PFSK-1 (cell line): ENCODE measurements at regions not wholly inside any gene's neighbourhood (a gene's known extent, or its start where the extent isn't known, plus 50 kb on each side); places are given as distances from the start of the nearest gene placed in this dataset.

ENCODE experiments used
- FOXP2 ChIP-seq: optimal IDR thresholded peaks from 2 replicates; pipeline ENCODE3; 2011; ENCODE audit warnings: borderline replicate concordance, control low read depth, inconsistent platforms; ENCODE audit not compliant: insufficient read depth; ENCODE audit errors: extremely low read length, extremely low read depth
- POLR2AphosphoS5 ChIP-seq: IDR thresholded peaks from 2 replicates; pipeline ENCODE4 v1.6.1; 2012; ENCODE audit warnings: low read depth, mild to moderate bottlenecking, control low read depth, low read length, moderate library complexity
- SIN3A ChIP-seq: IDR thresholded peaks from 2 replicates; pipeline ENCODE4 v1.6.1; 2012; ENCODE audit warnings: mild to moderate bottlenecking, low read length, moderate library complexity, borderline replicate concordance; ENCODE audit not compliant: insufficient read depth
- TAF1 ChIP-seq: IDR thresholded peaks from 2 replicates; pipeline ENCODE4 v1.6.1; 2012; ENCODE audit warnings: low read length, control low read depth, borderline replicate concordance; ENCODE audit not compliant: insufficient read depth
- TF ChIP-seq, protein P1 (sequence below), 2 experiments: IDR thresholded peaks; 2 replicates each; pipeline versions ENCODE4 v1.6.1 to v1.8.0; 2011 to 2012; ENCODE audit warnings: low read depth in 2 of 2, low read length in 2 of 2, control low read depth in 1 of 2, inconsistent platforms in 1 of 2, mild to moderate bottlenecking in 1 of 2, moderate library complexity in 1 of 2; ENCODE audit not compliant: insufficient read depth in 1 of 2

GRCh38 chr15:85858586-85859375 is 64.1 kb upstream of the KLHL25 start:
- TF ChIP-seq, protein P1, sequence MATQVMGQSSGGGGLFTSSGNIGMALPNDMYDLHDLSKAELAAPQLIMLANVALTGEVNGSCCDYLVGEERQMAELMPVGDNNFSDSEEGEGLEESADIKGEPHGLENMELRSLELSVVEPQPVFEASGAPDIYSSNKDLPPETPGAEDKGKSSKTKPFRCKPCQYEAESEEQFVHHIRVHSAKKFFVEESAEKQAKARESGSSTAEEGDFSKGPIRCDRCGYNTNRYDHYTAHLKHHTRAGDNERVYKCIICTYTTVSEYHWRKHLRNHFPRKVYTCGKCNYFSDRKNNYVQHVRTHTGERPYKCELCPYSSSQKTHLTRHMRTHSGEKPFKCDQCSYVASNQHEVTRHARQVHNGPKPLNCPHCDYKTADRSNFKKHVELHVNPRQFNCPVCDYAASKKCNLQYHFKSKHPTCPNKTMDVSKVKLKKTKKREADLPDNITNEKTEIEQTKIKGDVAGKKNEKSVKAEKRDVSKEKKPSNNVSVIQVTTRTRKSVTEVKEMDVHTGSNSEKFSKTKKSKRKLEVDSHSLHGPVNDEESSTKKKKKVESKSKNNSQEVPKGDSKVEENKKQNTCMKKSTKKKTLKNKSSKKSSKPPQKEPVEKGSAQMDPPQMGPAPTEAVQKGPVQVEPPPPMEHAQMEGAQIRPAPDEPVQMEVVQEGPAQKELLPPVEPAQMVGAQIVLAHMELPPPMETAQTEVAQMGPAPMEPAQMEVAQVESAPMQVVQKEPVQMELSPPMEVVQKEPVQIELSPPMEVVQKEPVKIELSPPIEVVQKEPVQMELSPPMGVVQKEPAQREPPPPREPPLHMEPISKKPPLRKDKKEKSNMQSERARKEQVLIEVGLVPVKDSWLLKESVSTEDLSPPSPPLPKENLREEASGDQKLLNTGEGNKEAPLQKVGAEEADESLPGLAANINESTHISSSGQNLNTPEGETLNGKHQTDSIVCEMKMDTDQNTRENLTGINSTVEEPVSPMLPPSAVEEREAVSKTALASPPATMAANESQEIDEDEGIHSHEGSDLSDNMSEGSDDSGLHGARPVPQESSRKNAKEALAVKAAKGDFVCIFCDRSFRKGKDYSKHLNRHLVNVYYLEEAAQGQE (IDR thresholded peaks at IDR 0.05; ENCODE audit: insufficient read depth in 1 of 2, low read depth in 2 of 2, low read length in 2 of 2): no peak
- TF ChIP-seq TAF1 (no peak), SIN3A (no peak), POLR2AphosphoS5 (no peak), FOXP2 (no peak)

DNA sequence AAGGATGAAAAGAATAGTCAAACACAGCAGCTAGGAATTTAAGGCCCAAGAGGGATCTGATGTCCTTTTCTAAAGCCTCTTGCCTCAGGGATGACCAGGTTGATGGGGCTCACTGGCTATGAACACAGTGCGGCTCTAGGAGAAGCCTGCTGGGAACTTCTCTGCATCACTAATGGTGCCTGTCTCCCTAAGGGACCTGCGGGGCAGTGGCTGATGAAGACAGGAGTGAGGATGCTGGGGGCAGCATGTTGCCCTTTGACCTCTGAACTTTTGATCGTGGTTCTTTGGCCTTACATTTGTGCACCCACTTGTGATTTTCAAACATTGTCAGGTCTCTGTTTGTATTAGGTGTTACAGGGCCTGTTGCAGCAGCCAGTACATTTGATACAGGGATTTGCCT is 64.9 kb upstream of the KLHL25 start:
- TF ChIP-seq SIN3A (no peak), TAF1 (no peak), POLR2AphosphoS5 (no peak), FOXP2 (no peak)
- TF ChIP-seq, protein P1 (IDR thresholded peaks at IDR 0.05; ENCODE audit: insufficient read depth in 1 of 2, low read depth in 2 of 2, low read length in 2 of 2): no peak

GRCh38 chr15:85860394-85861161 is 65.9 kb upstream of the KLHL25 start:
- TF ChIP-seq TAF1 (no peak), SIN3A (no peak), FOXP2 (no peak), POLR2AphosphoS5 (no peak)
- TF ChIP-seq, protein P1 (IDR thresholded peaks at IDR 0.05; ENCODE audit: insufficient read depth in 1 of 2, low read depth in 2 of 2, low read length in 2 of 2): no peak

DNA sequence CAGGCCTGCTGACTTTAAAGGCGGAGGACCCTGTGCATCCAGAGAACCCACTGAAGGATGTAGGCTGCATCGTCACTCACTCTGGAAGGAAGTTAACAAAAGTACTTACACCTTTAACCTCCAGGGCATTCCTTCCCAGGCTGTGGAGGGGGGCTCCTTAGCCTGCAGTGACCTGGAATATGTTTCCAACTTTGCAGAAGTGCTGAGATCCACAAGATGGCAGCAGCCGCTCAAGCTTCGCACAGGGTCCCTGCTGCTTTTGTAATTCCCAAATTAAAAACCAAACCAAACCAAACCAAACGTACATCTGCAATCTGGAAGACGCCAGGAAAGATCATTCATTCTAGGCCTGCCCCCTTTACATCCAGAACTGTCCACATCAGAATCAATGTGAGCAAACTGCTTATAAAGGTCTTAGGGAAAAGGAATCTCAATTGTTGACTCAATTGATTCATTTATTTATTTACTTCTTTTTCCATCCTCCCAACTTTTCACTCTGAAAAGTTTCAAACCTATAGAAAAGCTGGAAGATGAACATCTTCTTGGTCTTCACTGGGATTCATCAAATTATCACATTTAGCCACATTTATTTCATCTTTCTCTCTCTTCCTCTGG is 70.5 kb upstream of the KLHL25 start:
- no peak for TF ChIP-seq TAF1
- TF ChIP-seq FOXP2: no peak
- no peak for TF ChIP-seq POLR2AphosphoS5
- TF ChIP-seq, protein P1 (IDR thresholded peaks at IDR 0.05; ENCODE audit: insufficient read depth in 1 of 2, low read depth in 2 of 2, low read length in 2 of 2): no peak
